ENCODE measurements at regions not wholly inside any gene's neighbourhood (a gene's known extent, or its start where the extent isn't known, plus 50 kb on each side); places are given as distances from the start of the nearest gene placed in this dataset.
"Not testable (repeated sequence)": the region's sequence is repeated elsewhere in the genome, so short reads cannot be mapped to it uniquely, and the experiment has no call there.

- no peak for DNase-seq (ENCODE audit: low spot score)
These were observed 298.5 kb upstream of the KDM5D start for GRCh38 chrY:20042993-20043392.

GRCh38 chrY:20025676-20026075 lies 281.1 kb upstream of the KDM5D start:
- no peak for DNase-seq (ENCODE audit: low spot score)

GRCh38 chrY:19993410-19993809 lies 248.9 kb upstream of the KDM5D start:
- DNase-seq (ENCODE audit: low spot score): not testable (repeated sequence)

GRCh38 chrY:19973012-19973411 lies 228.5 kb upstream of the KDM5D start:
- DNase-seq (ENCODE audit: low spot score): no peak

- no peak for DNase-seq (ENCODE audit: low spot score)
These were observed 203.2 kb upstream of the KDM5D start for GRCh38 chrY:19947702-19948101.

GRCh38 chrY:19899011-19899410 lies 154.5 kb upstream of the KDM5D start:
- no peak for DNase-seq (ENCODE audit: low spot score)

- DNase-seq (ENCODE audit: low spot score): peak; percentile 42
These were observed 147.8 kb upstream of the KDM5D start for GRCh38 chrY:19892076-19892964.

GRCh38 chrY:19882145-19882544 lies 137.6 kb upstream of the KDM5D start:
- no peak for DNase-seq (ENCODE audit: low spot score)

- DNase-seq (ENCODE audit: low spot score): no peak
These were observed 125.2 kb upstream of the KDM5D start for GRCh38 chrY:19869715-19870114.

GRCh38 chrY:19869281-19869680 lies 124.8 kb upstream of the KDM5D start:
- DNase-seq (ENCODE audit: low spot score): no peak

GRCh38 chrY:19868647-19869046 lies 124.1 kb upstream of the KDM5D start:
- no peak for DNase-seq (ENCODE audit: low spot score)

GRCh38 chrY:19856474-19857135 lies 112.1 kb upstream of the KDM5D start:
- no peak for DNase-seq (ENCODE audit: low spot score)

- DNase-seq (ENCODE audit: low spot score): no peak
These were observed 98.4 kb upstream of the KDM5D start for GRCh38 chrY:19842972-19843371.

- DNase-seq (ENCODE audit: low spot score): no peak
These were observed 79.6 kb upstream of the KDM5D start for GRCh38 chrY:19824136-19824535.

GRCh38 chrY:19818546-19818945 lies 74.0 kb upstream of the KDM5D start:
- DNase-seq (ENCODE audit: low spot score): no peak

GRCh38 chrY:19816920-19817319 lies 72.4 kb upstream of the KDM5D start:
- DNase-seq (ENCODE audit: low spot score): peak; percentile 0

GRCh38 chrY:19816053-19816823 lies 71.7 kb upstream of the KDM5D start:
- no peak for DNase-seq (ENCODE audit: low spot score)
